GM12878 (cell line): ENCODE measurements at regions not wholly inside any gene's neighbourhood (a gene's known extent, or its start where the extent isn't known, plus 50 kb on each side); places are given as distances from the start of the nearest gene placed in this dataset.

Experiments used
- ATAC-seq: fragments of 200-7000 bp; cut with Tn5 transposase; 3 replicates; pipeline ENCODE4 v1.9.1; 2020; ENCODE audit warnings: mild to moderate bottlenecking, moderate library complexity
- BruUV-seq: library from RNA; stranded (reverse); fragments of 400-500 nt; replicated peaks from 2 replicates; lab custom pipeline; 2021; lab: Mats Ljungman, UMichigan
- CTCF ChIA-PET: fragments of 300-600 bp; sonication (Branson Sonifier 250); formaldehyde crosslinking; extraction: SDS; loops from one replicate; lab custom pipeline; 2021; ENCODE audit warnings: inconsistent platforms; lab: Yijun Ruan, JAX
- POLR2A ChIA-PET: fragments of 350-600 bp; formaldehyde crosslinking; extraction: SDS; loops from one replicate; lab custom pipeline; 2021; ENCODE audit warnings: inconsistent platforms; lab: Charles Lee
- RAD21 ChIA-PET: fragments of 300-600 bp; sonication (Branson Sonifier 250); formaldehyde crosslinking; loops from one replicate; lab custom pipeline; 2023; ENCODE audit warnings: antibody characterized with exemption; ENCODE audit not compliant: unreplicated experiment; lab: Charles Lee
- SMC1A ChIA-PET: fragments of 300-600 bp; sonication (Branson Sonifier 250); formaldehyde crosslinking; loops from one replicate; lab custom pipeline; 2023; ENCODE audit not compliant: unreplicated experiment, uncharacterized antibody; lab: Charles Lee
- DNase-seq: peaks from one replicate; pipeline ENCODE4 v3.0.0-alpha.2; 2011; ENCODE audit warnings: low read depth, low spot score
- FAIRE-seq: peaks from 3 replicates; lab custom pipeline; 2011; peaks lifted over from hg19 to GRCh38; lab: Jason Lieb, UNC
- H2AFZ ChIP-seq: 2 replicates; pipeline ENCODE4 v1.6.0; 2011; ENCODE audit warnings: low read depth, low read length, control low read depth; ENCODE audit not compliant: control insufficient read depth
- H3K27ac ChIP-seq: 2 replicates; pipeline ENCODE4 v1.5.1; 2011; ENCODE audit warnings: control low read depth; ENCODE audit not compliant: control insufficient read depth, insufficient read depth
- H3K27me3 ChIP-seq, 2 experiments: replicated peaks in 1 of 2; 2 replicates each; pipeline versions ENCODE4 v1.6.0 to v1.6.1; 2011; ENCODE audit warnings: low read length in 1 of 2; ENCODE audit not compliant: control insufficient read depth in 2 of 2, insufficient read depth in 2 of 2
- H3K36me3 ChIP-seq, 2 experiments: 2 replicates each; pipeline ENCODE4 v1.5.1; 2011; ENCODE audit warnings: low read length in 1 of 2; ENCODE audit not compliant: control insufficient read depth in 2 of 2, insufficient read depth in 2 of 2
- H3K4me1 ChIP-seq: 2 replicates; pipeline ENCODE4 v1.6.1; 2011; ENCODE audit warnings: mild to moderate bottlenecking, low read length, moderate library complexity, mixed read lengths; ENCODE audit not compliant: control insufficient read depth, insufficient read depth
- H3K4me2 ChIP-seq: 2 replicates; pipeline ENCODE4 v1.6.0; 2011; ENCODE audit warnings: control low read depth; ENCODE audit not compliant: control insufficient read depth, insufficient read depth
- H3K4me3 ChIP-seq: fragments of 200-600 bp; sonication (generic); 2 replicates; pipeline ENCODE4 v1.5.1; 2016
- H3K79me2 ChIP-seq: 2 replicates; pipeline ENCODE4 v1.6.0; 2011; ENCODE audit warnings: low read length; ENCODE audit not compliant: control insufficient read depth, insufficient read depth
- H3K9ac ChIP-seq: 2 replicates; pipeline ENCODE4 v1.8.0; 2011; ENCODE audit warnings: low read length, control low read depth, mixed read lengths; ENCODE audit not compliant: control insufficient read depth, insufficient read depth
- H3K9me3 ChIP-seq: replicated peaks from 3 replicates; pipeline ENCODE4 v1.5.1; 2011; ENCODE audit warnings: mild to moderate bottlenecking, low read length; ENCODE audit not compliant: control insufficient read depth, insufficient read depth
- H4K20me1 ChIP-seq: 2 replicates; pipeline ENCODE4 v1.6.0; 2011; ENCODE audit not compliant: control insufficient read depth, insufficient read depth
- CREB1 ChIP-seq: IDR thresholded peaks from 2 replicates; pipeline ENCODE4 v1.6.1; 2012; ENCODE audit warnings: low read depth, mild to moderate bottlenecking, inconsistent platforms
- ESRRA ChIP-seq: IDR thresholded peaks from 2 replicates; pipeline ENCODE4 v1.6.1; 2012; ENCODE audit warnings: mild to moderate bottlenecking, low read length, improper control_type of control experiment
- USF2 ChIP-seq: IDR thresholded peaks from 2 replicates; pipeline ENCODE4 v1.6.1; 2011; ENCODE audit warnings: low read depth, low read length, improper control_type of control experiment, borderline replicate concordance
- WGBS: methylation state at CpG from one replicate; pipeline ENCODE4 v1.1.6; 2016; ENCODE audit warnings: low lambda C conversion rate; ENCODE audit not compliant: insufficient replicate concordance, insufficient coverage; ENCODE audit errors: missing lambda C conversion rate; 5-methylcytosine and 5-hydroxymethylcytosine counted together
- in situ Hi-C: fragments of 300-500 bp; cut with MboI; formaldehyde crosslinking; loops from 9 replicates; pipeline ENCODE4 v1.14.3; 2018; ENCODE audit warnings: mixed read lengths
- intact Hi-C: fragments of 100-400 bp; cut with micrococcal nuclease; formaldehyde crosslinking; loops from one replicate; pipeline ENCODE4 v1.14.2; 2022; ENCODE audit not compliant: unreplicated experiment
- TF ChIP-seq, protein P1 (sequence below): fragments of 450-650 bp; IDR thresholded peaks from 2 replicates; pipeline ENCODE4 v1.6.1; 2017; ENCODE audit warnings: mild to moderate bottlenecking

DNA sequence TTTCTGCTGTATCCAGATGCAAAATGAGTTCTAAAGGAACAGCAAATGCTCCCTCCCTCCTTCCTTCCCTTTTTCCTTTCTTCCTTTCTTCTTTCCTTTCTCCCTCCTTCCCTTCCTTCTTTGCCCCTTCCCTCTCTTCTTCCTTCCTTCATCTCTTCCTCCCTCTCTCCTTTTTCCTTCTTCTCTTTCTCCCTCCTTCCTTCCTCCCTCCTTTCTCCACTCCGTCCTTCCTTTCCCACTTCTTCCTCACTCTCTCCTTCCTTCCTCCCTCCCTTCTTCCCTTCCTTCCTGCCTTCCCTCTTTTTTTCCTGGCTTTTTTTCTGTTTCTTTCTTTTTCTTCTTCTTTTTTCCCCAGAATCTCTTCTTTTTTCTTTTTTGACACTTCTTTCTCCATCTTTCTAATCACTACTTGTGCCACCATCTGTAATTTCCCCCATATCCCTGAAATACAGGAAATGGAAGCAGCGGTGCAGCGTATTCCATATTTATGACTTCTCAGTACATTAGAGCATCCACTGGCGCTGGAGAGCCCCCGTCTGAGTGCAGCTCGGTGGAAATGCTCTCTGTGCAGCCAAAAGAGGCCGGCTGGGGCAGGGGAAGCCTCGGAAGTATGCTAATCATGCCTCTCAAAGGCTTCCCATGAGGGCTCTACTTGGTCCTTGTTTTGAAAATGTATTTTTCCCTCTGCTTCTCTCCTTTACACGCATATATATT lies 275.6 kb downstream of the TSHZ3 start:
- H3K4me2 ChIP-seq, result no peak overlapping the region
- in situ Hi-C loops, result no loop called here
- SMC1A ChIA-PET, result no interaction called here
- no peaks in the 10 kb centered on the region for H3K27me3 ChIP-seq
- H4K20me1 ChIP-seq, result no peaks in the 10 kb centered on the region
- no peak for FAIRE-seq
- TF ChIP-seq ESRRA, result no peak
- no peak for TF ChIP-seq CREB1
- TF ChIP-seq USF2, result no peak
- TF ChIP-seq, protein P1, sequence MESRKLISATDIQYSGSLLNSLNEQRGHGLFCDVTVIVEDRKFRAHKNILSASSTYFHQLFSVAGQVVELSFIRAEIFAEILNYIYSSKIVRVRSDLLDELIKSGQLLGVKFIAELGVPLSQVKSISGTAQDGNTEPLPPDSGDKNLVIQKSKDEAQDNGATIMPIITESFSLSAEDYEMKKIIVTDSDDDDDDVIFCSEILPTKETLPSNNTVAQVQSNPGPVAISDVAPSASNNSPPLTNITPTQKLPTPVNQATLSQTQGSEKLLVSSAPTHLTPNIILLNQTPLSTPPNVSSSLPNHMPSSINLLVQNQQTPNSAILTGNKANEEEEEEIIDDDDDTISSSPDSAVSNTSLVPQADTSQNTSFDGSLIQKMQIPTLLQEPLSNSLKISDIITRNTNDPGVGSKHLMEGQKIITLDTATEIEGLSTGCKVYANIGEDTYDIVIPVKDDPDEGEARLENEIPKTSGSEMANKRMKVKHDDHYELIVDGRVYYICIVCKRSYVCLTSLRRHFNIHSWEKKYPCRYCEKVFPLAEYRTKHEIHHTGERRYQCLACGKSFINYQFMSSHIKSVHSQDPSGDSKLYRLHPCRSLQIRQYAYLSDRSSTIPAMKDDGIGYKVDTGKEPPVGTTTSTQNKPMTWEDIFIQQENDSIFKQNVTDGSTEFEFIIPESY, result no peak
- 7% methylated on average over 9 of the region's 9 CpGs for WGBS
- no peaks in the 10 kb centered on the region for H3K36me3 ChIP-seq
- no peak overlapping the region for H3K4me3 ChIP-seq
- BruUV-seq, result no TSS peak
- H3K27ac ChIP-seq, result no peak overlapping the region
- H3K4me1 ChIP-seq, result no peaks in the 10 kb centered on the region
- POLR2A ChIA-PET, result no interaction called here
- no peak for DNase-seq
- H3K79me2 ChIP-seq, result no peaks in the 10 kb centered on the region
- CTCF ChIA-PET, result no interaction called here
- intact Hi-C loops, result no loop called here
- no peak for ATAC-seq
- no peaks in the 10 kb centered on the region; the same call in 2 of the 3 replicates for H3K9me3 ChIP-seq
- no peak overlapping the region for H2AFZ ChIP-seq
- RAD21 ChIA-PET, result no interaction called here
- H3K9ac ChIP-seq, result no peak overlapping the region
